Esophagus muscularis mucosa (tissue), 4 donors: ENCODE measurements at regions not wholly inside any gene's neighbourhood (a gene's known extent, or its start where the extent isn't known, plus 50 kb on each side); places are given as distances from the start of the nearest gene placed in this dataset.

Source experiments
- DNase-seq: peaks from one replicate; pipeline ENCODE4 v3.0.0-alpha.2; 2017; ENCODE audit errors: extremely low spot score
- H3K27ac ChIP-seq, 4 donors: fragments of 200-600 bp; sonication (generic); replicated peaks in 1 of 4; 1 replicate in 3 of 4; 2 replicates in 1 of 4; pipeline ENCODE4 v1.5.1; 2016 to 2019; ENCODE audit warnings: mild to moderate bottlenecking in 1 of 4
- H3K27me3 ChIP-seq, 4 donors: fragments of 200-600 bp; sonication (generic); one replicate each; pipeline versions ENCODE4 v1.5.1 to v1.6.0; 2016 to 2019
- H3K36me3 ChIP-seq, 4 donors: fragments of 200-600 bp; sonication (generic); one replicate each; pipeline ENCODE4 v1.5.1; 2016 to 2019
- H3K4me1 ChIP-seq, 4 donors: fragments of 200-600 bp; sonication (generic); one replicate each; pipeline ENCODE4 v1.5.1; 2016 to 2019
- H3K4me3 ChIP-seq, 4 donors: fragments of 200-600 bp; sonication (generic); 1 replicate in 2 of 4; 2 replicates in 2 of 4; pipeline ENCODE4 v1.5.1; 2016 to 2019; ENCODE audit warnings: mild to moderate bottlenecking in 4 of 4, moderate library complexity in 1 of 4
- H3K9me3 ChIP-seq, 4 donors: fragments of 200-600 bp; sonication (generic); 1 replicate in 3 of 4; 2 replicates in 1 of 4; pipeline ENCODE4 v1.5.1; 2016 to 2019
- EP300 ChIP-seq: sonication (generic); formaldehyde crosslinking; IDR thresholded peaks from one replicate; pipeline ENCODE4 v1.6.1; 2017; ENCODE audit warnings: antibody characterized with exemption
- POLR2A ChIP-seq: fragments of 450-650 bp; IDR thresholded peaks from one replicate; pipeline ENCODE4 v1.6.1; 2017; ENCODE audit warnings: antibody characterized with exemption, moderate library complexity, mild to moderate bottlenecking, low read depth
- POLR2AphosphoS5 ChIP-seq, 2 donors: sonication (generic); formaldehyde crosslinking; IDR thresholded peaks; one replicate each; pipeline ENCODE4 v1.6.1; 2017; ENCODE audit warnings: antibody characterized with exemption in 2 of 2
- WGBS: methylation state at CpG from one replicate; pipeline ENCODE4 v1.1.5; 2018; 5-methylcytosine and 5-hydroxymethylcytosine counted together
- intact Hi-C: fragments of 100-400 bp; cut with DNase I; formaldehyde crosslinking; loops from one replicate; pipeline ENCODE4 v1.15.1; 2023
- TF ChIP-seq, protein P1 (sequence below), 3 experiments: fragments of 200-600 bp in 2 of 3; fragments of 450-650 bp in 1 of 3; sonication (generic) in 2 of 3; IDR thresholded peaks; one replicate each; pipeline ENCODE4 v1.5.1; 2017 to 2019; ENCODE audit warnings: antibody characterized with exemption in 3 of 3, mild to moderate bottlenecking in 2 of 3, moderate library complexity in 1 of 3

DNA sequence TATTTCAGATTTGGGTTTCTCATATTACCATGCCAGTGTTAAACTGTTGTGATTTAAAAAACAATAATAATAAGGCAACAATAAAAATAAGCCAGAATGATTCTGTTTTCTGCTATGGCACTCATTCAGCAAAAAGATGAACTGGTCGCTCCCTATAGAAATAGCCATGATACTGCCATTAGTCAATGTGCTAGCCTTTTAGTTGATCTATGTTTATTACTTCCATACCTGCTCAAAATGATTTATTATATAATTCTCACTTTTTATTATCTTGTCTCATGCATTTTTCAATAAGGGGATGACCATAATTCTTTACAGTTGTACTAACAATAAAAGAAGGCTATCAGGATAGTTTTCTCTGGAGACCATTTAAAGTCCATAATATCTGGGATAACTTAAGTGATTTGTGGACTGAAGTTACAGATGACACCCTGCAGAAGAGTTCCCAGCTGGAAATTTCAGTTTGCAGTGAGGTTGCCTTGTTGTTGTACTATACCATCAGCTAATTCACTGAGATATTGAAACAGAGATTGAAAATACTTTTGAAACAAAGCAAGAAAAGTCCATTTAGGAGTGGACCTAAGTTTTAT, 334.3 kb downstream of the GABRB2 start:
- WGBS, result 80% methylated on average over 1 of the region's 1 CpG
- Histone ChIP-seq H3K4me3 (no peak overlapping the region), H3K9me3 (no peaks in the 10 kb centered on the region), H3K27me3 (no peaks in the 10 kb centered on the region), H3K36me3 (no peaks in the 10 kb centered on the region), H3K4me1 (no peaks in the 10 kb centered on the region), H3K27ac (no peak overlapping the region)
- DNase-seq, result no peak
- TF ChIP-seq EP300, result no peak
- no peak for TF ChIP-seq POLR2A
- TF ChIP-seq, protein P1, sequence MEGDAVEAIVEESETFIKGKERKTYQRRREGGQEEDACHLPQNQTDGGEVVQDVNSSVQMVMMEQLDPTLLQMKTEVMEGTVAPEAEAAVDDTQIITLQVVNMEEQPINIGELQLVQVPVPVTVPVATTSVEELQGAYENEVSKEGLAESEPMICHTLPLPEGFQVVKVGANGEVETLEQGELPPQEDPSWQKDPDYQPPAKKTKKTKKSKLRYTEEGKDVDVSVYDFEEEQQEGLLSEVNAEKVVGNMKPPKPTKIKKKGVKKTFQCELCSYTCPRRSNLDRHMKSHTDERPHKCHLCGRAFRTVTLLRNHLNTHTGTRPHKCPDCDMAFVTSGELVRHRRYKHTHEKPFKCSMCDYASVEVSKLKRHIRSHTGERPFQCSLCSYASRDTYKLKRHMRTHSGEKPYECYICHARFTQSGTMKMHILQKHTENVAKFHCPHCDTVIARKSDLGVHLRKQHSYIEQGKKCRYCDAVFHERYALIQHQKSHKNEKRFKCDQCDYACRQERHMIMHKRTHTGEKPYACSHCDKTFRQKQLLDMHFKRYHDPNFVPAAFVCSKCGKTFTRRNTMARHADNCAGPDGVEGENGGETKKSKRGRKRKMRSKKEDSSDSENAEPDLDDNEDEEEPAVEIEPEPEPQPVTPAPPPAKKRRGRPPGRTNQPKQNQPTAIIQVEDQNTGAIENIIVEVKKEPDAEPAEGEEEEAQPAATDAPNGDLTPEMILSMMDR (IDR thresholded peaks at IDR 0.05), result no peak
- TF ChIP-seq POLR2AphosphoS5 (IDR thresholded peaks at IDR 0.05), result no peak
- intact Hi-C loops, result no loop called here

DNA sequence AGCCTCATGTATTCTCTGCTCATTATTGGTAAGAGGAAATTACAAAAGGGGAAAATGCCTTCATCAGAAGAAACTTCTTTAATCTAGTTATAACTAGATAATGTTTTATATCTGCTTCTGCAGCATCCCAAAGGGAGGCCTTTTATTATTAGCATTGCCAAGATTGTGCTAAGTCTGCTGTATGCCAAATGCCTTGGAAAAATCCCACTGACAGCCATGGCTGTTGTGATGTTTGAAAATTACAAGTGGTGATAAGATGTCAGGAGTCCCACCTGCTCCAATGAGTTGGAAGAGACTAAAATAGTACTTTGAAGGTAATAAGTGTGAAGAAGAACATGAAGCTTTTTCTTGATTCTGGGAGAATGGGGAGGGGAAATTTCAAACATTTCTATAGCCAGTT, 345.0 kb downstream of the GABRB2 start:
- intact Hi-C loops, result no loop called here
- DNase-seq, result no peak
- TF ChIP-seq POLR2AphosphoS5 (IDR thresholded peaks at IDR 0.05), result no peak
- TF ChIP-seq EP300, result no peak
- TF ChIP-seq POLR2A, result no peak
- TF ChIP-seq, protein P1 (IDR thresholded peaks at IDR 0.05), result no peak
- H3K36me3 ChIP-seq, result no peaks in the 10 kb centered on the region
- H3K4me1 ChIP-seq, result no peaks in the 10 kb centered on the region
- no peaks in the 10 kb centered on the region for H3K9me3 ChIP-seq
- H3K4me3 ChIP-seq, result no peak overlapping the region
- H3K27ac ChIP-seq, result no peak overlapping the region
- no peaks in the 10 kb centered on the region for H3K27me3 ChIP-seq

DNA sequence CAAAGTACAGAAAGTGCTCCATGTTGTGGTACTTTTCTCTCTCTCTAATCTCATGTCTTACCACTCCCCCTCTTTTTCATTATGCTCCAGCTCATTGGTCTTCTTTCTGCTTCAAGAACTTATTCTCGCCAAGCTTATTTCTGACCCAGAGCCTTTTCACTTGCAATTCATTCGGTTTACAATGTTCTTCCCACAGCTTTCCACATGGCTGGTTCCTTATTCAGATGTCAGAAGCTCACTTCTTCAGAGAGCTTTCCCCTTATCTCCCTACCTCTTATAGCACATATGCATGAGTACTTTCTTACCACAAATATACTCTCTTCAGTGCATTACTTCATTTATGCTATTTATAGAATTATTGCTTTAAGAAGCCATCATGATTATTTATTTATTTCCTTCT, 338.8 kb upstream of the ATP10B start:
- no peaks in the 10 kb centered on the region for H3K27me3 ChIP-seq
- H3K4me3 ChIP-seq, result no peak overlapping the region
- H3K27ac ChIP-seq, result no peak overlapping the region
- 85% methylated on average over 2 of the region's 2 CpGs for WGBS
- no peaks in the 10 kb centered on the region for H3K4me1 ChIP-seq
- DNase-seq, result no peak
- intact Hi-C loops, result no loop called here
- H3K9me3 ChIP-seq, result no peaks in the 10 kb centered on the region
- TF ChIP-seq POLR2AphosphoS5 (IDR thresholded peaks at IDR 0.05), result no peak
- TF ChIP-seq, protein P1 (IDR thresholded peaks at IDR 0.05), result no peak
- no peak for TF ChIP-seq EP300
- no peak for TF ChIP-seq POLR2A
- no peaks in the 10 kb centered on the region for H3K36me3 ChIP-seq

DNA sequence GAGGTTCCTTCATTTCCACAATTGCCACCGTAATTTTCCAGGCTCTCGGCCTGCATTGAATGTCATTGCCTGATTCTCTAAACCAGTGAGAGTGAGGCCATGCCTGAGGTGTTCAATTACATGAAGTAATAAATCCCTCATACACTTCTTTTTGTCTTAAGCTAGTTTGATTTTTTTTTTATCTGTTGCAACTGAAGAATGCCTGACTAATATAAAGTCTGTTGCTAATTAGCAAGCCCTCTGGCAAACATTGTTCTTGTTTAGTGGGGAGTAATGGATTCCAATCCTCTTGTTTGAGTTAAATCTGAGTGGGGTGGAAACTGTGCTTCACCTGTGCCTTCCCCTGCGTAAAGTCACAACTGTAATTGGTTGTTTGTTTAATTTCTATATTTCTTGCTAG, 338.1 kb upstream of the ATP10B start:
- Histone ChIP-seq H3K4me3 (no peak overlapping the region), H3K27me3 (no peaks in the 10 kb centered on the region), H3K36me3 (no peaks in the 10 kb centered on the region), H3K4me1 (no peaks in the 10 kb centered on the region), H3K9me3 (no peaks in the 10 kb centered on the region), H3K27ac (no peak overlapping the region)
- no peak for TF ChIP-seq POLR2AphosphoS5 (IDR thresholded peaks at IDR 0.05)
- TF ChIP-seq, protein P1 (IDR thresholded peaks at IDR 0.05), result no peak
- no peak for TF ChIP-seq EP300
- TF ChIP-seq POLR2A, result no peak
- intact Hi-C loops, result no loop called here
- DNase-seq, result no peak
- 90% methylated on average over 3 of the region's 3 CpGs for WGBS

DNA sequence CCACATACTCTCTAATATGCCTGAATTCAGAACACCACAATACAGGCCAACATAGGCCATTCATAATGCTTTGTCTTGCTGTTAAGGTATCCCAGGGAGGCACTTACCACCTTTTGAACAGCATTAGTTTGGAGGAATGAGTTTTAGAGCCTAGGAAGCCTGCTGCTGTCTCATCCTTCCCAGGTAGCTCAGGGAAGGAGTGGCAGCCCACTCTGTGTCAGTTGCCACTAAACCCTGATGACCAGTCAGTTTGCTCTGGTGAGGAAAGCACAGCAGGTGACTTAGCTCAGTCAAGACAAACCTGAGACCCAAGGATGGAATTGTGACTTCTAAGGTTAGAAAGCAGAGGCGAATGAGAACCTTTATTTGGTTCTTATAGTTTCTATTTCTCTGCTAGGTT, 337.4 kb upstream of the ATP10B start:
- no peak for DNase-seq
- H3K4me1 ChIP-seq, result no peaks in the 10 kb centered on the region
- no peaks in the 10 kb centered on the region for H3K9me3 ChIP-seq
- no peak overlapping the region for H3K27ac ChIP-seq
- intact Hi-C loops, result no loop called here
- no peak for TF ChIP-seq POLR2A
- TF ChIP-seq POLR2AphosphoS5 (IDR thresholded peaks at IDR 0.05), result no peak
- TF ChIP-seq, protein P1 (IDR thresholded peaks at IDR 0.05), result no peak
- no peak for TF ChIP-seq EP300
- H3K27me3 ChIP-seq, result no peaks in the 10 kb centered on the region
- 80% methylated on average over 1 of the region's 1 CpG for WGBS
- H3K36me3 ChIP-seq, result no peaks in the 10 kb centered on the region
- H3K4me3 ChIP-seq, result no peak overlapping the region
